Tongue (tissue), 1 donor: ENCODE measurements at regions not wholly inside any gene's neighbourhood (a gene's known extent, or its start where the extent isn't known, plus 50 kb on each side); places are given as distances from the start of the nearest gene placed in this dataset.
A peak's percentile ranks its signal among the peaks of the same experiment; 100 is the strongest.

ENCODE experiments used
- DNase-seq: peaks from one replicate; pipeline ENCODE4 v3.0.0-alpha.2; 2015

GRCh38 chr1:17978016-17978415, 129.6 kb upstream of the IGSF21 start:
- no peak for DNase-seq

GRCh38 chr1:17979815-17980214, 127.8 kb upstream of the IGSF21 start:
- DNase-seq, result no peak

GRCh38 chr1:17982197-17982596, 125.4 kb upstream of the IGSF21 start:
- no peak for DNase-seq

- peak; percentile 12 for DNase-seq
Observed at GRCh38 chr1:17984583-17984982, 123.0 kb upstream of the IGSF21 start.

GRCh38 chr1:17986156-17986555, 121.4 kb upstream of the IGSF21 start:
- DNase-seq, result no peak

- no peak for DNase-seq
Observed at GRCh38 chr1:17990401-17990800, 117.2 kb upstream of the IGSF21 start.

GRCh38 chr1:17991996-17992395, 115.6 kb upstream of the IGSF21 start:
- no peak for DNase-seq

- no peak for DNase-seq
Observed at GRCh38 chr1:17992800-17993199, 114.8 kb upstream of the IGSF21 start.

GRCh38 chr1:17994046-17994445, 113.6 kb upstream of the IGSF21 start:
- no peak for DNase-seq

GRCh38 chr1:17995480-17995879, 112.1 kb upstream of the IGSF21 start:
- DNase-seq, result no peak

GRCh38 chr1:17998889-17999288, 108.7 kb upstream of the IGSF21 start:
- DNase-seq, result no peak

- no peak for DNase-seq
Observed at GRCh38 chr1:17999884-18000283, 107.7 kb upstream of the IGSF21 start.

- no peak for DNase-seq
Observed at GRCh38 chr1:18001725-18002124, 105.9 kb upstream of the IGSF21 start.

- DNase-seq, result no peak
Observed at GRCh38 chr1:18004278-18004677, 103.3 kb upstream of the IGSF21 start.

GRCh38 chr1:18005238-18005637, 102.4 kb upstream of the IGSF21 start:
- DNase-seq, result no peak

GRCh38 chr1:18007391-18008041, 100.1 kb upstream of the IGSF21 start:
- peak; percentile 76 for DNase-seq

GRCh38 chr1:18008081-18008480, 99.5 kb upstream of the IGSF21 start:
- peak; percentile 51 for DNase-seq

- no peak for DNase-seq
Observed at GRCh38 chr1:18009055-18009454, 98.5 kb upstream of the IGSF21 start.

GRCh38 chr1:18009478-18009961, 98.1 kb upstream of the IGSF21 start:
- DNase-seq, result no peak

- no peak for DNase-seq
Observed at GRCh38 chr1:18010408-18010807, 97.2 kb upstream of the IGSF21 start.

GRCh38 chr1:18010945-18011344, 96.7 kb upstream of the IGSF21 start:
- DNase-seq, result peak; percentile 32

GRCh38 chr1:18011703-18012102, 95.9 kb upstream of the IGSF21 start:
- no peak for DNase-seq

- peak; percentile 6 for DNase-seq
Observed at GRCh38 chr1:18012686-18013085, 94.9 kb upstream of the IGSF21 start.

GRCh38 chr1:18013216-18013615, 94.4 kb upstream of the IGSF21 start:
- DNase-seq, result no peak

GRCh38 chr1:18015719-18016118, 91.9 kb upstream of the IGSF21 start:
- DNase-seq, result peak; percentile 10
